ENCODE measurements at regions not wholly inside any gene's neighbourhood (a gene's known extent, or its start where the extent isn't known, plus 50 kb on each side); places are given as distances from the start of the nearest gene placed in this dataset.
"Not testable (repeated sequence)": the region's sequence is repeated elsewhere in the genome, so short reads cannot be mapped to it uniquely, and the experiment has no call there.

DNA sequence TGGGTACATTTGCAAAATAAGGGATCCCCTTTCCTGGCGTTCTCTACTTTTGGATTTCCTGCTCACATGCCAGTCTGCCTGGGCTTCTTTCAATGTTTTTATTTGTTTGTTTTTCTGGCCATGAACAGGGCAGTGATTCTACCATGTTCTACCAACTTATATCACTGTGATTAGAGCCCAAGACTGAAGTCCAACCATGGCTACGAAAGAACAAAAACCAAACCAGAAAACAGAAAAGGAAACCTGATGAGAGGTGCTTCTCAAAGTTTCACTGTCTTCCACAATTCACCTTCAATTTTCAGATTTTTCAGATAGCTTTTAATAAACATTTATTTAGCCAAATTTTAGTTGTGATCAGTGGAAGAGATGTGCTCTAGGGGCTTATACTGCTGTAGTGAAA is 187.6 kb upstream of the TACR3 start:
- no peak overlapping the region for H3K4me3 ChIP-seq (ENCODE audit: low read depth, low read length)
- no peak for DNase-seq (ENCODE audit: low read depth)

DNA sequence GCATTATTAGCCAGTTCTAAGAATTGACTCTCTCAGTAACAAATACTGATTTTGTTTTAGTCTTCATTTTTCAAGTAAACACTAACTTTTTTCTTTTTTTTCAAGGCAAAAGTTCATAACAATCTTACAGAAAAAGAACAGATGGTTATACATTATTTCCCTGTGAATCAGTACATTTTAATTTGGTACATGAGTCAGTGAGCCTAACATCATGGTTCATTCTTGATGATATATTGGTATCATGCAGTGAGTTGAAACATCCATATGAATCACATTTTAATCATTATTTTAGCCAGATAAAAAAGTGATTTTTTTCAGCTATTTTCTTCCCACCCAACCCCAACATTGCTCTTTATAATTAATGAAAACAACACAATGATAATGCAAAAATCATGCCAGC is 184.3 kb upstream of the TACR3 start:
- DNase-seq (ENCODE audit: low read depth) = peak; percentile 12

DNA sequence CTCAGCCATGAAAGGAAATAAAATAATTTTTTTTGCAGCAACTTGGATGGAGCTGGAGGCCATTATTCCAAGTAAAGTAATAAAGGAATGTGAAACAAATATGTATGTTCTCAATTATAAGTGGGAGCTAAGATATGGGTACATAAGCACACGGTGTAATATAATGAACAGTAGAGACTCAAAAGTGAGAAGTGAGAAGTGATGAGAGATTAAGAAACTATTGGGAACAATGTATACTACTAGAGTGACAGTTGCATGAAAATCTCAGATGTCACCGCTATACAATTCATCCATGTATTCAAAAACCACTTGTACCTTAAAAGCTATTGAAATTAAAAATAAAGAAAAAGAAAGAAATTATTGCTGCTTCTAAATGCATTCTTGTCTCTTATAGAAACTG is 182.9 kb upstream of the TACR3 start:
- no peak for DNase-seq (ENCODE audit: low read depth)
- H3K4me3 ChIP-seq (ENCODE audit: low read depth, low read length) = no peak overlapping the region

More for the DNA sequence above, 184.3 kb upstream of the TACR3 start:
- no peak overlapping the region for H3K4me3 ChIP-seq (ENCODE audit: low read depth, low read length)

DNA sequence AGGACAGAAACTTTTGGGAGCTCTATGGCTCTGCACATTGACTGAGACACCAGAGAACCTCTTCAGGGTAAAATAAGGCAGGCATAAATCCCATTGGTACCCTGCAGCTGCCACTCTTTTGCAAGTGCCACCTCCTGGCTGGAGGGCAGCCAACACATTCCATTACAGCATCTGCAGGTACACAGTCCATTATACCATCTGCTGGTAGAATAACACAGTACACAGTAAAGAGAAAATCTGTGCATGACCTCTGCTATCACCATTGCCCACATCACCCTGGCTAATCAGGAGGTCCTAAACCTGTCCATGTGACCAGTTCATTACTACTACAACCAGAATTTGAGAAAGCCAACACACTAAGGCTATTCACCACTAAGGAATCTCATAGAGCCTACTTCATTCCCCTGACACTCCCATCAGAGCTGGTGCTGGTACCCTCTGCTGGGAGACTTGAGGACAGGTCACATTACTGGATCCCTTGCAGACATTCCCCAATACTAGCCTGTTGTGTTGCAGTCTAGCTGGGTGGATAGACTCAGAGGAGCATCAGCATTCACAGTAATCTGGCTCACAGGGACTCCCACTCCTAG is 176.2 kb upstream of the TACR3 start:
- no peak for DNase-seq (ENCODE audit: low read depth)
- H3K4me3 ChIP-seq (ENCODE audit: low read depth, low read length) = no peak overlapping the region

DNA sequence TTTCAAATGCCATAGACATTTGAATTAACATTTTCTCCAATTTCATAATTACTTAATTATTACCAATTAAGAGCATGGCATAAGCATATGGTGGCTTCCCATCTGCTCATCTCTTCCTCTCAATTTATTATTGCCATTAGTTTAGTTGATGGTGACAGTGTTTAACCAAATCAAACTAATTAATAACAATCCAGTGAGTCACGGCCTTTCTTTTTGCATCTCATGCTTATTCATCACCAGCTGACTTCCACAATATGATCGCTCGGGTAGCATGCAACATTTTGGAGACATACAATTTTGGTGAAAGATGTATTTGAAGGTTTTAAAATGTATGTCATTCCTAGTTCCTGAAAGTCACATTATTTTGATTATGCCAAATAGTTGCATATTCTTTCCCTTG is 172.8 kb upstream of the TACR3 start:
- no peak for DNase-seq (ENCODE audit: low read depth)
- no peak overlapping the region for H3K4me3 ChIP-seq (ENCODE audit: low read depth, low read length)

GRCh38 chr4:103887191-103887590 is 167.4 kb upstream of the TACR3 start:
- no peak overlapping the region for H3K4me3 ChIP-seq (ENCODE audit: low read depth, low read length)
- DNase-seq (ENCODE audit: low read depth) = peak; percentile 11

DNA sequence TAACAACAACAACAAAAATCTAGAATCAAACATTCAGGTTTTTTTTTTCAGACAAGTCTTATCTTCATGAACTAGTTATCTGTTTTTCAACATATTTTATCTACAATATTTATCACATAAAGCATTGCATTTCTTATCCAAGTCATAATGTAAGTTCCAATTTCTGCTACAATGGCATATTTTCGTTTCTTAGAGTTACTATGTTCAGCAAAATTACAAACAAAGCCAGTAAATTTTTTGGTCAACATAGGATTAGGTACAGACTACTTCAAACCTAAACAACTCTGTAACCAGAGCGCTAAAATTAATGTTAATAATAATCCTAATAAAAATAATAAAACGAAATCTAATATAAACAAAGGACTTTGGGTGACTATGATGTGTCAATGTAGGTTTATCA is 165.4 kb upstream of the TACR3 start:
- no peak for DNase-seq (ENCODE audit: low read depth)
- no peak overlapping the region for H3K4me3 ChIP-seq (ENCODE audit: low read depth, low read length)

- no peak overlapping the region for H3K4me3 ChIP-seq (ENCODE audit: low read depth, low read length)
- no peak for DNase-seq (ENCODE audit: low read depth)
These were observed 147.5 kb upstream of the TACR3 start for GRCh38 chr4:103867311-103867710.

GRCh38 chr4:103853627-103854026 is 133.8 kb upstream of the TACR3 start:
- H3K4me3 ChIP-seq (ENCODE audit: low read depth, low read length) = no peak overlapping the region
- no peak for DNase-seq (ENCODE audit: low read depth)

DNA sequence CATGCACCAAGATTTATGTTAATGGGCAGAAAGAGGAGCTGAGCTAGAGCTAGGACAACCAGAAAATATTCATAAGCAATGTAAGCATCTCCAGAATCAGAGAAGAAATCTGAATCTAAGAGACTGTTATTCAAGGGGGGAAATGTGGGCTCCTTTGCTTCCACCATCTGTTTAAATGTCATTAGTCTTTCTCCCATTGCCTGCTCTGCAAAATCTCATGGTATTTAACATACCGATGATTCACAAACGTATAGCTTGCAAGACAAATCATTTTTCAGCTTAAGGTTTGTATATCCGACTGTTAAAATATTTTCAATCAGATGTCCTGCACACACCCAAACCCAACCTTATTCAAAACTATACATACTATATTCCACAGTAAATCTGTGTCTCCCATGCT is 133.4 kb upstream of the TACR3 start:
- no peak for DNase-seq (ENCODE audit: low read depth)
- no peak overlapping the region for H3K4me3 ChIP-seq (ENCODE audit: low read depth, low read length)

DNA sequence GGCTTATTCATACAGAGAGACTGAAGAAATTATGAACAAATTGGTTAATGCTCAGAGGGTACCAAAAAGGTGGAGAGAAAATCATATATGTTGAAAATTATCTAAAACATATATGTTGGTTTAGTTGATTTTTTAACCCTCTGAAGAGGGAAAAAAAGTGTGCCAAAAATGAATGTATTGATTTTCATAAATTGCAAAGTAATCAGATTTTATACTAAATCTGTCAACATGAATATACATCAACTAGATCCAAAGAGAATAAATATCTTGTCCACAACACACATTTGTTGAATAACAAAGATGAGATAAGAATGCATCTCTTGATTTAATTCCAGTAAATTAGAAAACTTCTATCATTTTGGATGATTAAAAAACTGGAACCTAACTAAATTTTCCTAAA is 125.3 kb upstream of the TACR3 start:
- H3K4me3 ChIP-seq (ENCODE audit: low read depth, low read length) = no peak overlapping the region
- no peak for DNase-seq (ENCODE audit: low read depth)

- no peak for DNase-seq (ENCODE audit: low read depth)
- H3K4me3 ChIP-seq (ENCODE audit: low read depth, low read length) = no peak overlapping the region
These were observed 123.0 kb upstream of the TACR3 start for GRCh38 chr4:103842637-103843239.

DNA sequence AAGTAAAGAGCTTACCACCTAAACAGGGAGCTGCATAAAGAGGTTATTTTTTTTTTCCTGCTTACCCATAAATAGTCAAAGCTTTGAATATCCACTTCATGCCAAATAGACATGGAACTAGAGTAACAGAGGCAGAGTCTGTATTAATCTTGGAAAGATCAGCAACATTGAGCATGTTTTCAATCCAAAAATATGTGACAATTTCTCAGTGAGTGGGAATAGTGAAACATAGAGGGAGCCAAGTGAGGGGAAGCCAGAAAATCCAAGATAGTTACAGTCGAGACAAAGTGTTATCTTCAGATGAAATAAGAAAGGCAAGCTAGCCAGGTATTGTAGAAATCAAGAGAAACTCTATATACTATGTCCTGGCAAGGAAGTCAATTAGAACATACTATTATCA is 122.3 kb upstream of the TACR3 start:
- H3K4me3 ChIP-seq (ENCODE audit: low read depth, low read length) = no peak overlapping the region
- no peak for DNase-seq (ENCODE audit: low read depth)

DNA sequence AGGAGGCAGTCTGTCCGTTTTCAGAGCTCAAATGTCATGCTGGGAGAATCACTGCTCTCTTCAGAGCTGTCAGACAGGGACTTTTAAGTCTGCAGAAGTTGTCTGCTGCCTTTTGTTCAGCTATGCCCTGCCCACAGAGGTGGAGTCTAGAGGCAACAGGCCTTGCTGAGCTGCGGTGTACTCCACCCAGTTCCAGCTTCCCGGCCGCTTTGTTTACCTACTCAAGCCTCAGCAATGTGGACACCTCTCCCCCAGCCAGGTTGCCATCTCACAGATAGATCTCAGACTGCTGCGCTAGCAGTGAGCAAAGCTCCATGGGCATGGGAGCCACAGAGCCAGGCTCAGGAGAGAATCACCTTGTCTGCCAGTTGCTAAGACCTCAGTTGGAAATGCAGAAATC is 90.5 kb upstream of the TACR3 start:
- not testable (repeated sequence) for DNase-seq (ENCODE audit: low read depth); H3K4me3 ChIP-seq (ENCODE audit: low read depth, low read length)

DNA sequence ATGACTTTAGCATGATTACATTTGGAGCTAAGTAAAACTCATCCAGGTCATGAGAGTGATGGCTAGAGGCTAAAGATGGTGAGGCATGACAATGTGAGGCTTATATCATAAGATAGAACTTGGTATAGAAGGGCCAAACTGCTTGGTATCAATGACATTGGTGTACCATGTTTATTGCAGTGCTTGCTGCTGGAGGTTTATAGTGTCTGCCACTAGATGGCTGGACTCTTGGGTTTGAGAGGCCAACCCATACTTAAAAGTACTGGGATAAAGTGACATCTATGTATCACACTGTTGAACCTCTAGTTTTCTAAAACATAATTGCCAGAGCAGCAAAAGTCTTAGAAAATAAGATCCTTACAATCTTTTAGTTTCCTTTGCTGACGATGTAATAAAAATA is 83.0 kb upstream of the TACR3 start:
- DNase-seq (ENCODE audit: low read depth) = no peak
- no peak overlapping the region for H3K4me3 ChIP-seq (ENCODE audit: low read depth, low read length)

GRCh38 chr4:103787057-103787456 is 67.3 kb upstream of the TACR3 start:
- no peak overlapping the region for H3K4me3 ChIP-seq (ENCODE audit: low read depth, low read length)
- no peak for DNase-seq (ENCODE audit: low read depth)

DNA sequence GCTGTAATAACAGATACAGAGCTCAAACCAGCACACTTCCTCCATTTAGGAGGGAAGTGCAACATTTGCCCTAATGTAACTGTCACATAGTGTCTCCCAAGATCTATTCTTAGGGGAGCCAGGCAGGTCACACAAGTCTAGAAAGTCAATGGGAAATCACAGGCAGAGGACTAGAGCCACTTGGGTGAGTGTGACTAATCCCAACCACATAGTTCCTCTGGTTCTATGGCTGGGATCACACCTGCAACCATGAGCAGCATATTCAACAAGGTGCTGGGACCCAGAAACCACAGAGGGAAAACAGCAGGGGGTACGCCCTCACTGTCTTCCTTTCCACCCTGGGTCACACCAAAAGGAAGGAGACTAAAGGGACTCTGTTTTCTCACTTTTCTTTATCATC is 66.8 kb upstream of the TACR3 start:
- no peak for DNase-seq (ENCODE audit: low read depth)
- H3K4me3 ChIP-seq (ENCODE audit: low read depth, low read length) = no peak overlapping the region

- DNase-seq (ENCODE audit: low read depth) = no peak
- H3K4me3 ChIP-seq (ENCODE audit: low read depth, low read length) = no peak overlapping the region
These were observed 66.2 kb upstream of the TACR3 start for GRCh38 chr4:103786014-103786413.

DNA sequence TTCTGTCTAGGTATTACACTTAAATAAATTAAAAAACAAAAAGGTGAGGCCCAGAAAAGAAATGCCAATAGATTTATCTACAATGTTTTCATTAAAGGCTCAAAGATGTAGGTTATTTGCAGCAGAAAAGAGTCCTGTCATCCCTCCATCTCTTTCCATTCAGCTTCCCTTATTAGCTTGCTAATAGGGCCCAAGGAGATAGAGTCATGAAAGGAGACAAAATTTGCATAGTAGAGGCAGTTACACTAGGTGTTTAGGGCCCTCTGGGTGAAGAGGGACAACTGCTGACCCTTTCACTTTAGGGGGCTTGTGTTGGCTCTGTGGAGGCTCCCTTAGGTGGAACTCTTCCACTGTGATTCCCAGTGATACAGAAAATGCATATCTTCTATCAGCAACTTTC is 58.4 kb upstream of the TACR3 start:
- no peak for DNase-seq (ENCODE audit: low read depth)
- H3K4me3 ChIP-seq (ENCODE audit: low read depth, low read length) = no peak overlapping the region

DNA sequence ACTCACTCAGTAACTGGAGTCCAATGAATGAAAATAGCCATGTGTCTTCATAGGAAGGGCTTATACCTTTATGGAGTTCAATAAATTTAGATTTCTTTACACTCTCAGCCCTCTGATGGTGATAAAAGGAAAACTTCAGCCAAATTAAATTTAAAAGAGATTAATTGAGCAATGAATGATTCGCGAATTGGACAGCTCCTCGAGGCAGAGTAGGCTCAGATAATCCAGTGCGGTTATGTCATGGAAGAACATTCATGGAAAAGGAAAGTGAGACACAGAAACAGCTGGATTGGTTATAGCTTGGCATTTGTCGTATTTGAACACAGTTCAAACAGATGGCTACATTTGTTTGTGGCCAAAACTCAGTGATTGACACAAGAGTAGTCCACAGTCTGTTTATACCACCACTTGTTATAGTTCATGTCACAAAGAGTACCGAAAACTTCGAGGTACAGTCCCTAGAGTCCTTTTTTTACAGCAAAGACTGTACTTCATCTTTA is 54.6 kb upstream of the TACR3 start:
- no peak overlapping the region for H3K4me3 ChIP-seq (ENCODE audit: low read depth, low read length)
- DNase-seq (ENCODE audit: low read depth) = peak; percentile 13

- DNase-seq (ENCODE audit: low read depth) = no peak
- H3K4me3 ChIP-seq (ENCODE audit: low read depth, low read length) = no peak overlapping the region
These were observed 54.0 kb upstream of the TACR3 start for GRCh38 chr4:103773691-103774231.

Measured in skeletal muscle cell (primary cell).